ENCODE measurements at regions not wholly inside any gene's neighbourhood (a gene's known extent, or its start where the extent isn't known, plus 50 kb on each side); places are given as distances from the start of the nearest gene placed in this dataset.

DNA sequence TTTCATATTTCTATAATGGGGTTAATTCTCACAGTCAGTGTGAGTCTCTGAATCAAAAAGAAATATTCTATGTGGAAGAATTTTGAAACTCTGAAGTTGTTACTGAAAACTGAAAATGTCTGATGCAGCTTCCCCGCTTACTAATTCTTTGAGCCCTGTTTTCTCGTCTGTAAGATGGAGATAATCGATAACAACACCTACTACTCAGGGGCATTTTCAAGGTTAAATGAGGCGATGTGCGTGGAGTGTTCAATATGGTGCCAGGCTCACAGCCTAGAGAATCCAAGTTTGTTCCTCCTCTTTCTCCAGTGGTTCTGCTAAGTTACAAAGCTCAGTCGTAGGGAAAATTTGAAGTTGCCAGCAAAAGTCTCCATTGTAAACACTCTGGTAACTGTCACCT is 391.4 kb downstream of the FUT8 start:
- TF ChIP-seq POLR2A (IDR thresholded peaks at IDR 0.05; ENCODE audit: low read depth, low read length) (no peak), FOS (IDR thresholded peaks at IDR 0.05; ENCODE audit: low read depth, low read length) (no peak)
- TF ChIP-seq, protein P1, sequence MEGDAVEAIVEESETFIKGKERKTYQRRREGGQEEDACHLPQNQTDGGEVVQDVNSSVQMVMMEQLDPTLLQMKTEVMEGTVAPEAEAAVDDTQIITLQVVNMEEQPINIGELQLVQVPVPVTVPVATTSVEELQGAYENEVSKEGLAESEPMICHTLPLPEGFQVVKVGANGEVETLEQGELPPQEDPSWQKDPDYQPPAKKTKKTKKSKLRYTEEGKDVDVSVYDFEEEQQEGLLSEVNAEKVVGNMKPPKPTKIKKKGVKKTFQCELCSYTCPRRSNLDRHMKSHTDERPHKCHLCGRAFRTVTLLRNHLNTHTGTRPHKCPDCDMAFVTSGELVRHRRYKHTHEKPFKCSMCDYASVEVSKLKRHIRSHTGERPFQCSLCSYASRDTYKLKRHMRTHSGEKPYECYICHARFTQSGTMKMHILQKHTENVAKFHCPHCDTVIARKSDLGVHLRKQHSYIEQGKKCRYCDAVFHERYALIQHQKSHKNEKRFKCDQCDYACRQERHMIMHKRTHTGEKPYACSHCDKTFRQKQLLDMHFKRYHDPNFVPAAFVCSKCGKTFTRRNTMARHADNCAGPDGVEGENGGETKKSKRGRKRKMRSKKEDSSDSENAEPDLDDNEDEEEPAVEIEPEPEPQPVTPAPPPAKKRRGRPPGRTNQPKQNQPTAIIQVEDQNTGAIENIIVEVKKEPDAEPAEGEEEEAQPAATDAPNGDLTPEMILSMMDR (conservative IDR thresholded peaks at IDR 0.05; ENCODE audit: low read depth, low read length): no peak
